ENCODE measurements at regions not wholly inside any gene's neighbourhood (a gene's known extent, or its start where the extent isn't known, plus 50 kb on each side); places are given as distances from the start of the nearest gene placed in this dataset.

GRCh38 chr2:122022531-122022930 lies 267.1 kb downstream of the TSN start:
- ChIA-PET CTCF (interaction anchor here (0.5 kb wide), 1 partner anchor 499 kb away, joined by 3 read pairs; no protein-coding TSS in a partner anchor), POLR2A (no interaction called here)
- Histone ChIP-seq H3K36me3 (ENCODE audit: control insufficient read depth, insufficient read depth, low read length) (no peaks in the 10 kb centered on the region), H3K27me3 (replicated peaks; ENCODE audit: control insufficient read depth, insufficient read depth, low read length) (no peaks in the 10 kb centered on the region), H3K4me1 (peaks cover 16% of the 10 kb centered on the region), H3K9me3 (no peaks in the 10 kb centered on the region), H3K4me3 (ENCODE audit: low read depth, low read length) (no peak overlapping the region)
- Mint-ChIP-seq H3K9me3 (ENCODE audit: unreplicated experiment) (no peaks in the 10 kb centered on the region), H3K4me1 (ENCODE audit: low read depth, unreplicated experiment) (peaks cover 18% of the 10 kb centered on the region), H3K36me3 (ENCODE audit: insufficient read depth, unreplicated experiment) (no peaks in the 10 kb centered on the region), H3K27ac (ENCODE audit: unreplicated experiment) (no peak overlapping the region), H3K4me3 (ENCODE audit: unreplicated experiment) (no peak overlapping the region), H3K27me3 (ENCODE audit: insufficient read depth, unreplicated experiment) (no peaks in the 10 kb centered on the region)
- no peak for DNase-seq
- TF ChIP-seq CTCF (IDR thresholded peaks at IDR 0.05; ENCODE audit: insufficient read depth in 1 of 2, low read depth in 1 of 2, low read length in 1 of 2, severe bottlenecking in 1 of 2, unreplicated experiment in 1 of 2): no peak
- intact Hi-C loops (cut with micrococcal nuclease; ENCODE audit: unreplicated experiment): loop anchor here (5.0 kb wide), 1 partner anchor 35 kb away; no protein-coding TSS in a partner anchor
- BruUV-seq (replicated peaks): no TSS peak

- intact Hi-C loops (cut with micrococcal nuclease; ENCODE audit: unreplicated experiment): loop anchor here (5.0 kb wide), 1 partner anchor 34 kb away; no protein-coding TSS in a partner anchor
- ChIA-PET CTCF (no interaction called here), POLR2A (no interaction called here)
- no peak for DNase-seq
- H3K4me1 Mint-ChIP-seq (ENCODE audit: low read depth, unreplicated experiment): peaks cover 20% of the 10 kb centered on the region
- H3K36me3 Mint-ChIP-seq (ENCODE audit: insufficient read depth, unreplicated experiment): no peaks in the 10 kb centered on the region
- TF ChIP-seq CTCF (IDR thresholded peaks at IDR 0.05; ENCODE audit: insufficient read depth in 1 of 2, low read depth in 1 of 2, low read length in 1 of 2, severe bottlenecking in 1 of 2, unreplicated experiment in 1 of 2): no peak
- Histone ChIP-seq H3K27me3 (replicated peaks; ENCODE audit: control insufficient read depth, insufficient read depth, low read length) (no peaks in the 10 kb centered on the region), H3K9me3 (no peaks in the 10 kb centered on the region), H3K4me3 (ENCODE audit: low read depth, low read length) (no peak overlapping the region), H3K4me1 (peaks cover 24% of the 10 kb centered on the region), H3K36me3 (ENCODE audit: control insufficient read depth, insufficient read depth, low read length) (no peaks in the 10 kb centered on the region)
- H3K4me3 Mint-ChIP-seq (ENCODE audit: unreplicated experiment): no peak overlapping the region
- no TSS peak for BruUV-seq (replicated peaks)
- no peaks in the 10 kb centered on the region for H3K27me3 Mint-ChIP-seq (ENCODE audit: insufficient read depth, unreplicated experiment)
- H3K27ac Mint-ChIP-seq (ENCODE audit: unreplicated experiment): no peak overlapping the region
- no peaks in the 10 kb centered on the region for H3K9me3 Mint-ChIP-seq (ENCODE audit: unreplicated experiment)
Measured at GRCh38 chr2:122023059-122023864, 267.8 kb downstream of the TSN start.

- TF ChIP-seq CTCF (IDR thresholded peaks at IDR 0.05; ENCODE audit: insufficient read depth in 1 of 2, low read depth in 1 of 2, low read length in 1 of 2, severe bottlenecking in 1 of 2, unreplicated experiment in 1 of 2): no peak
- DNase-seq: no peak
- BruUV-seq (replicated peaks): no TSS peak
- Histone ChIP-seq H3K9me3 (no peaks in the 10 kb centered on the region), H3K4me1 (peaks cover 16% of the 10 kb centered on the region), H3K27me3 (replicated peaks; ENCODE audit: control insufficient read depth, insufficient read depth, low read length) (no peaks in the 10 kb centered on the region), H3K36me3 (ENCODE audit: control insufficient read depth, insufficient read depth, low read length) (no peaks in the 10 kb centered on the region), H3K4me3 (ENCODE audit: low read depth, low read length) (no peak overlapping the region)
- POLR2A ChIA-PET: no interaction called here
- no peak overlapping the region for H3K4me3 Mint-ChIP-seq (ENCODE audit: unreplicated experiment)
- H3K36me3 Mint-ChIP-seq (ENCODE audit: insufficient read depth, unreplicated experiment): no peaks in the 10 kb centered on the region
- CTCF ChIA-PET: no interaction called here
- no peaks in the 10 kb centered on the region for H3K9me3 Mint-ChIP-seq (ENCODE audit: unreplicated experiment)
- no peak overlapping the region for H3K27ac Mint-ChIP-seq (ENCODE audit: unreplicated experiment)
- intact Hi-C loops (cut with micrococcal nuclease; ENCODE audit: unreplicated experiment): no loop called here
- peaks cover 6% of the 10 kb centered on the region for H3K4me1 Mint-ChIP-seq (ENCODE audit: low read depth, unreplicated experiment)
- H3K27me3 Mint-ChIP-seq (ENCODE audit: insufficient read depth, unreplicated experiment): no peaks in the 10 kb centered on the region
Measured at GRCh38 chr2:122027510-122028217, 272.2 kb downstream of the TSN start.
